Limb (tissue), 2 donors: ENCODE measurements at regions not wholly inside any gene's neighbourhood (a gene's known extent, or its start where the extent isn't known, plus 50 kb on each side); places are given as distances from the start of the nearest gene placed in this dataset.
"Not testable (repeated sequence)": the region's sequence is repeated elsewhere in the genome, so short reads cannot be mapped to it uniquely, and the experiment has no call there.

Experiments
- DNase-seq, 2 donors: peaks; one replicate each; pipeline ENCODE4 v3.0.0-alpha.2; 2016; ENCODE audit errors: extremely low spot score in 2 of 2

GRCh38 chr2:207216457-207216856 is 50.7 kb upstream of the KLF7 start:
- no peak for DNase-seq

GRCh38 chr2:207217442-207217841 is 51.7 kb upstream of the KLF7 start:
- DNase-seq: no peak

- no peak for DNase-seq
These were observed 53.4 kb upstream of the KLF7 start for GRCh38 chr2:207219081-207219630.

- DNase-seq: peak in 1 of 2 donors; percentile 34
These were observed 54.1 kb upstream of the KLF7 start for GRCh38 chr2:207219676-207220501.

GRCh38 chr2:207221731-207222130 is 56.0 kb upstream of the KLF7 start:
- DNase-seq: no peak

GRCh38 chr2:207223051-207223450 is 57.3 kb upstream of the KLF7 start:
- no peak for DNase-seq

- DNase-seq: no peak
These were observed 58.6 kb upstream of the KLF7 start for GRCh38 chr2:207224381-207224780.

GRCh38 chr2:207224791-207225482 is 59.2 kb upstream of the KLF7 start:
- DNase-seq: no peak

- DNase-seq: no peak
These were observed 60.0 kb upstream of the KLF7 start for GRCh38 chr2:207225773-207226172.

GRCh38 chr2:207226243-207226642 is 60.5 kb upstream of the KLF7 start:
- DNase-seq: no peak

GRCh38 chr2:207226671-207227061 is 60.9 kb upstream of the KLF7 start:
- DNase-seq: no peak

- DNase-seq: peak; percentile 57 to 78
These were observed 61.5 kb upstream of the KLF7 start for GRCh38 chr2:207227062-207227748.

GRCh38 chr2:207227749-207228145 is 62.0 kb upstream of the KLF7 start:
- no peak for DNase-seq

- no peak for DNase-seq
These were observed 62.7 kb upstream of the KLF7 start for GRCh38 chr2:207228402-207228801.

- no peak for DNase-seq
These were observed 63.4 kb upstream of the KLF7 start for GRCh38 chr2:207229161-207229560.

- no peak for DNase-seq
These were observed 64.7 kb upstream of the KLF7 start for GRCh38 chr2:207230261-207231105.

GRCh38 chr2:207231106-207231865 is 65.5 kb upstream of the KLF7 start:
- no peak for DNase-seq

- no peak for DNase-seq
These were observed 66.2 kb upstream of the KLF7 start for GRCh38 chr2:207231967-207232366.

- DNase-seq: not testable (repeated sequence)
These were observed 67.4 kb upstream of the KLF7 start for GRCh38 chr2:207233141-207233540.

GRCh38 chr2:207233731-207234130 is 68.0 kb upstream of the KLF7 start:
- no peak for DNase-seq
